HUES48 (cell line): ENCODE measurements at regions not wholly inside any gene's neighbourhood (a gene's known extent, or its start where the extent isn't known, plus 50 kb on each side); places are given as distances from the start of the nearest gene placed in this dataset.
"Not testable (repeated sequence)": the region's sequence is repeated elsewhere in the genome, so short reads cannot be mapped to it uniquely, and the experiment has no call there.

ENCODE experiments used
- H3K27ac ChIP-seq: one replicate; pipeline ENCODE4 v1.7.0; 2013; ENCODE audit warnings: low read depth, low read length, inconsistent platforms
- H3K27me3 ChIP-seq: 2 replicates; pipeline ENCODE4 v1.6.1; 2013; ENCODE audit warnings: mild to moderate bottlenecking, low read length; ENCODE audit not compliant: control insufficient read depth, insufficient read depth
- H3K36me3 ChIP-seq: 2 replicates; pipeline ENCODE4 v1.6.1; 2013; ENCODE audit warnings: low read length; ENCODE audit not compliant: control insufficient read depth, insufficient read depth
- H3K4me1 ChIP-seq: 2 replicates; pipeline ENCODE4 v1.6.1; 2013; ENCODE audit warnings: mild to moderate bottlenecking, low read length; ENCODE audit not compliant: control insufficient read depth, insufficient read depth
- H3K4me3 ChIP-seq: 2 replicates; pipeline ENCODE4 v1.5.1; 2013; ENCODE audit warnings: mild to moderate bottlenecking, low read depth, low read length
- H3K9ac ChIP-seq: 2 replicates; pipeline ENCODE4 v1.6.1; 2013; ENCODE audit warnings: mild to moderate bottlenecking, low read depth, low read length, moderate library complexity
- H3K9me3 ChIP-seq: 2 replicates; pipeline ENCODE4 v1.6.1; 2013; ENCODE audit warnings: low read length; ENCODE audit not compliant: control insufficient read depth, insufficient read depth

DNA sequence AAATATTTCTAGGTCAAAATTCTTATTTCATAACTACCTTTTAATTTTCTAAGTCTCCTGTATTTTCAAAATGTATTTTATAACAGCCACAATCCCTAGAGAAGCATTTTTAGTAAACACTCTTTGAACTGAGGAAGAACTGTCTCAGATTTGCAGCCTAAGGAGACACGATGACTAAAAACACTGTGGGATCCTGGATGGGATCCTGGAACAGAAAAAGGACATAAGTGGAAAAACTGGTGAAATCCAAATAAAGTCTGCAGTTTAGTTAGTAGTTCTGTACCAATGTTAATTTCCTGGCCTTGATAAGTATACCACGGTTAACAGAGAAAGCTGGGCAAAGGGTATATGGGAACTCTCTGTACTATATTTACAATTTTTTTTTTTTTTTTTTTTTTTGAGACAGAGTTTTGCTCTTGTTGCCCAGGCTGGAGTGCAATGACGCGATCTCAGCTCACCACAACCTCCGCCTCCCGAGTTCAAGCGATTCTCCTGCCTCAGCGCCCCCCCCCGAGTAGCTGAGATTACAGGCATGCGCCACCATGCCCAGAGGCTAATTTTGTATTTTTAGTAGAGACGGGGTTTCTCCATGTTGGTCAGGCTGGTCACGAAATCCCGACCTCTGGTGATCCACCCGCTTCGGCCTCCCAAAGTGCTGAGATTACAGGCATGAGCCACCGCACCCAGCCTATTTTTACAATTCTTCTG is 600.2 kb upstream of the DIPK2B start:
- not testable (repeated sequence) for H3K4me3 ChIP-seq, H3K27ac ChIP-seq, H3K9ac ChIP-seq, H3K27me3 ChIP-seq, H3K9me3 ChIP-seq
- Histone ChIP-seq H3K36me3 (peaks cover 54% of the 10 kb centered on the region), H3K4me1 (peaks cover 70% of the 10 kb centered on the region)

GRCh38 chrX:45799576-45799975 is 598.9 kb upstream of the DIPK2B start:
- Histone ChIP-seq H3K4me3 (no peak overlapping the region), H3K4me1 (peaks cover 64% of the 10 kb centered on the region)

GRCh38 chrX:45795546-45795945 is 594.9 kb upstream of the DIPK2B start:
- Histone ChIP-seq H3K36me3 (peaks cover 75% of the 10 kb centered on the region), H3K27ac (no peak overlapping the region), H3K4me3 (no peak overlapping the region), H3K27me3 (no peaks in the 10 kb centered on the region), H3K9me3 (no peaks in the 10 kb centered on the region), H3K4me1 (peaks cover 44% of the 10 kb centered on the region), H3K9ac (no peak overlapping the region)

More at GRCh38 chrX:45799576-45799975, 598.9 kb upstream of the DIPK2B start:
- no peak overlapping the region for H3K27ac ChIP-seq
- no peaks in the 10 kb centered on the region for H3K9me3 ChIP-seq
- H3K27me3 ChIP-seq, result no peaks in the 10 kb centered on the region
- H3K9ac ChIP-seq, result no peak overlapping the region
- H3K36me3 ChIP-seq, result peaks cover 58% of the 10 kb centered on the region

DNA sequence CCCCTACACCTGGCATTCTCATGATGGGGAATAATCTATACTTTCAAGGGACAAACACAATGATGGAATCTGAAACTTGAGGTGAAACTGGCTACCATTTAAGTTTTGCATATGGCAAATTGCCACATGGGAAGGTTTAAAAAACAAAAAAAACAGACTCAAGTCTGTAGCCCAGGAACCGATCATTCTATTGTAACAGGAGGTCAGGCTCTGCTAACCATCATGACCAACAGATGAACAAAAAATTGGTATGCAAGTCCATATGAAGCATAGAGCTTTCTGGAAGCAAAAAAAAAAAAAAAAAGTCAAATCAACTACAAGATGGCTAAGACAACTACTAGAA is 594.3 kb upstream of the DIPK2B start:
- no peak overlapping the region for H3K9ac ChIP-seq
- H3K4me1 ChIP-seq, result peaks cover 45% of the 10 kb centered on the region

GRCh38 chrX:45794323-45794994 is 593.8 kb upstream of the DIPK2B start:
- H3K27ac ChIP-seq, result no peak overlapping the region
- H3K36me3 ChIP-seq, result peaks cover 71% of the 10 kb centered on the region
- H3K27me3 ChIP-seq, result no peaks in the 10 kb centered on the region
- H3K4me3 ChIP-seq, result no peak overlapping the region
- H3K9me3 ChIP-seq, result no peaks in the 10 kb centered on the region
- no peak overlapping the region for H3K9ac ChIP-seq
- peaks cover 45% of the 10 kb centered on the region for H3K4me1 ChIP-seq

More for the DNA sequence above, 594.3 kb upstream of the DIPK2B start:
- Histone ChIP-seq H3K9me3 (no peaks in the 10 kb centered on the region), H3K4me3 (no peak overlapping the region), H3K27ac (no peak overlapping the region), H3K27me3 (no peaks in the 10 kb centered on the region), H3K36me3 (peaks cover 73% of the 10 kb centered on the region)

- no peak overlapping the region for H3K9ac ChIP-seq
- no peak overlapping the region for H3K4me3 ChIP-seq
- H3K27me3 ChIP-seq, result no peaks in the 10 kb centered on the region
- H3K36me3 ChIP-seq, result peaks cover 28% of the 10 kb centered on the region
- H3K4me1 ChIP-seq, result peaks cover 59% of the 10 kb centered on the region
- H3K27ac ChIP-seq, result no peak overlapping the region
- H3K9me3 ChIP-seq, result no peaks in the 10 kb centered on the region
These were observed 588.3 kb upstream of the DIPK2B start for GRCh38 chrX:45788941-45789348.

GRCh38 chrX:45788315-45788714 is 587.6 kb upstream of the DIPK2B start:
- peaks cover 26% of the 10 kb centered on the region for H3K36me3 ChIP-seq
- H3K27me3 ChIP-seq, result no peaks in the 10 kb centered on the region
- no peak overlapping the region for H3K4me3 ChIP-seq
- no peak overlapping the region for H3K27ac ChIP-seq
- H3K9me3 ChIP-seq, result no peaks in the 10 kb centered on the region
- peaks cover 59% of the 10 kb centered on the region for H3K4me1 ChIP-seq
- no peak overlapping the region for H3K9ac ChIP-seq

GRCh38 chrX:45784590-45784989 is 583.9 kb upstream of the DIPK2B start:
- Histone ChIP-seq H3K9me3 (no peaks in the 10 kb centered on the region), H3K36me3 (peaks cover 19% of the 10 kb centered on the region), H3K9ac (no peak overlapping the region), H3K27ac (no peak overlapping the region), H3K4me3 (no peak overlapping the region), H3K27me3 (no peaks in the 10 kb centered on the region), H3K4me1 (peaks cover 54% of the 10 kb centered on the region)

GRCh38 chrX:45783002-45783401 is 582.3 kb upstream of the DIPK2B start:
- Histone ChIP-seq H3K9me3 (no peaks in the 10 kb centered on the region), H3K9ac (no peak overlapping the region), H3K27ac (no peak overlapping the region), H3K4me1 (peaks cover 45% of the 10 kb centered on the region), H3K36me3 (peaks cover 25% of the 10 kb centered on the region), H3K4me3 (no peak overlapping the region), H3K27me3 (no peaks in the 10 kb centered on the region)

GRCh38 chrX:45781901-45782553 is 581.4 kb upstream of the DIPK2B start:
- peaks cover 32% of the 10 kb centered on the region for H3K36me3 ChIP-seq
- no peak overlapping the region for H3K4me3 ChIP-seq
- no peak overlapping the region for H3K9ac ChIP-seq
- H3K9me3 ChIP-seq, result no peaks in the 10 kb centered on the region
- no peaks in the 10 kb centered on the region for H3K27me3 ChIP-seq
- H3K27ac ChIP-seq, result peak overlapping the region; percentile 26
- peaks cover 43% of the 10 kb centered on the region for H3K4me1 ChIP-seq

- no peaks in the 10 kb centered on the region for H3K9me3 ChIP-seq
- peaks cover 32% of the 10 kb centered on the region for H3K36me3 ChIP-seq
- no peak overlapping the region for H3K4me3 ChIP-seq
- peaks cover 47% of the 10 kb centered on the region for H3K4me1 ChIP-seq
- no peak overlapping the region for H3K27ac ChIP-seq
- H3K27me3 ChIP-seq, result no peaks in the 10 kb centered on the region
- H3K9ac ChIP-seq, result no peak overlapping the region
These were observed 577.9 kb upstream of the DIPK2B start for GRCh38 chrX:45778616-45779015.
